ENCODE measurements at regions not wholly inside any gene's neighbourhood (a gene's known extent, or its start where the extent isn't known, plus 50 kb on each side); places are given as distances from the start of the nearest gene placed in this dataset.

GRCh38 chr3:193114431-193115340, 126.3 kb upstream of the PLAAT1 start:
- Mint-ChIP-seq H3K4me1 (no peaks in the 10 kb centered on the region), H3K36me3 (no peaks in the 10 kb centered on the region), H3K27ac (no peak overlapping the region), H3K4me3 (no peak overlapping the region), H3K9me3 (no peaks in the 10 kb centered on the region), H3K27me3 (peaks cover 5% of the 10 kb centered on the region)
- DNase-seq (no peak), ATAC-seq (ENCODE audit: low read depth) (no peak)
- POLR2A ChIA-PET: no interaction called here

DNA sequence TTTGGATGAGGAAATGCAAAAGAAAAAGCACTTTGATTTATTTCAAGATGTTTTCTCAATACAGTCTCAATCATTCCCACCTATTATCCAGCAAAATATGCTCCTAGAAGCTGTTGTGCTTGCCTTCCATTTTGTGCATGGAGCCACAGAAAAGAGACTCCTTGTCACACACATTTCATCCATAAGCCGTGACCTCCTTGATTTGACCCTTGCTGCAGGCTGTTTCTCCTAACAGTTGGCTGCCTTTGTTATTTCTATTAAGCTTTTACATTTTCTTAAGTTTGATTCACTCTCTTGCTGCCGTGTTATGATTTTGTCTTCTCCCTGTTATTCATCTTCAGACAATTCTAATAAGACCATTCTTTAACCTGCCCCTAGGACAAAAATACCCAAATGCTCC, 124.2 kb upstream of the PLAAT1 start:
- POLR2A ChIA-PET: no interaction called here
- Mint-ChIP-seq H3K4me3 (no peak overlapping the region), H3K4me1 (no peaks in the 10 kb centered on the region), H3K27ac (no peak overlapping the region), H3K36me3 (no peaks in the 10 kb centered on the region), H3K27me3 (peaks cover 5% of the 10 kb centered on the region), H3K9me3 (no peaks in the 10 kb centered on the region)
- no peak for DNase-seq
- ATAC-seq (ENCODE audit: low read depth): no peak

DNA sequence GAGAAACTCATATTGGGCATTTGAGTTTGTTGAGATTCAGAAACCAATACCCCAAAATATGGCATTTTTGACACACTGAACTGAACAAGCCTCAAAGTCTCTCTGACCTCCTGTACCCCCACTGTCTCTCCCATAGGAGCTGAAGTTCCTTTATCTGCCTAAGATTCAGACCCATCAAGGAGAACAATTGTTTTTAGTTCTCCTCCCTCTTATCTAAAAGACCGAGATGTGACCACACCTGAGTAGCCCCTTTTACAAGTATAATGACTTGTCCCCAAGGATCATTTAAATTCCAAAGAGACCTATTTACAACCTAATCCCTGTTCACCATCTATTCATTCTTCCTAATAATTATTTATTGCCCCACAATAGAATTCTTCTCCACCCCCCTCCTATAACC, 122.1 kb upstream of the PLAAT1 start:
- Mint-ChIP-seq H3K4me3 (no peak overlapping the region), H3K27ac (no peak overlapping the region), H3K4me1 (no peaks in the 10 kb centered on the region), H3K9me3 (no peaks in the 10 kb centered on the region), H3K27me3 (peaks cover 5% of the 10 kb centered on the region), H3K36me3 (no peaks in the 10 kb centered on the region)
- DNase-seq (no peak), ATAC-seq (ENCODE audit: low read depth) (no peak)
- POLR2A ChIA-PET: no interaction called here

DNA sequence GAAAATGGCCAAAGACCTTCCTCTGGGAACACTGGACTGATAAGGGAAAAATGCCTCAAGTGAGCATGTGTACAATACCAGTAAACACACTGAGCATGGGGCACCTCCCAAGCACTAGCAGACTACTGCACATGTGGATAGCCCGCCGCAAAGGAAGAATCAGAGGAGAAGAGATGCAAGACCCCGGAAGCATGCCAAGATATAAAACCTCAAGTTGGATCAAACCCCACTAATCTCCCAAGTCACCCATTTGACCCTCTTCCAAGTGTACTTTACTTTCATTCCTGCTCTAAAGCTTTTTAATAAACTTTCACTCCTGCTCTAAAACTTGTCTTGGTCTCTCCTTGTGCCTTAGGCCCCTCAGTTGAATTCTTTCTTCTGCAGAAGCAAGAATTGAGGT, 121.1 kb upstream of the PLAAT1 start:
- Mint-ChIP-seq H3K27me3 (peaks cover 5% of the 10 kb centered on the region), H3K4me3 (no peak overlapping the region), H3K4me1 (no peaks in the 10 kb centered on the region), H3K36me3 (no peaks in the 10 kb centered on the region), H3K9me3 (no peaks in the 10 kb centered on the region), H3K27ac (no peak overlapping the region)
- POLR2A ChIA-PET: no interaction called here
- no peak for ATAC-seq (ENCODE audit: low read depth)
- no peak for DNase-seq

GRCh38 chr3:193124861-193125260, 116.2 kb upstream of the PLAAT1 start:
- no peaks in the 10 kb centered on the region for H3K9me3 Mint-ChIP-seq
- ATAC-seq (ENCODE audit: low read depth): no peak
- no peak for DNase-seq
- POLR2A ChIA-PET: no interaction called here
- no peak overlapping the region for H3K27ac Mint-ChIP-seq
- H3K4me1 Mint-ChIP-seq: no peaks in the 10 kb centered on the region
- no peaks in the 10 kb centered on the region for H3K36me3 Mint-ChIP-seq
- H3K27me3 Mint-ChIP-seq: no peaks in the 10 kb centered on the region
- H3K4me3 Mint-ChIP-seq: no peak overlapping the region

DNA sequence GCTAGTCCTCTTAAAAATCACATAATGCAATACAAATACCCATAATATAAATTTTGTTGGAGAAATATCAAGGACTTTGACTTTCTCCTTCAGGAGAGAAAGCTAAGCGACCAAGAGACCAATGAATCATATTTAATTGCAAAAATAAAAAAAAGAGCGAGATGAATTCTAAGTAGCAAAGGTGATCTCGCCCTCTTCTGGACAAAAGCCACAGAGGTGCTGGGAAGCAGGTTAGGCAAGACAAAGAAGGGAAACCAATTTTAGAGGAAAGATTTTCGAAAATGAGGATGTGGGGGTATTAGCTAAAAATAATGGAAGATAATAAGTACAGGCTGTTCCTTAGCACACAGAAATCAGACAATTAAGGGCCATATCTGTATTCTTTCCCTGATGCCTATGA, 111.4 kb upstream of the PLAAT1 start:
- Mint-ChIP-seq H3K27ac (no peak overlapping the region), H3K4me3 (no peak overlapping the region), H3K9me3 (no peaks in the 10 kb centered on the region), H3K36me3 (no peaks in the 10 kb centered on the region), H3K4me1 (no peaks in the 10 kb centered on the region), H3K27me3 (no peaks in the 10 kb centered on the region)
- DNase-seq (no peak), ATAC-seq (ENCODE audit: low read depth) (no peak)
- POLR2A ChIA-PET: no interaction called here

GRCh38 chr3:193130576-193130975, 110.4 kb upstream of the PLAAT1 start:
- POLR2A ChIA-PET: no interaction called here
- Mint-ChIP-seq H3K36me3 (no peaks in the 10 kb centered on the region), H3K27me3 (no peaks in the 10 kb centered on the region), H3K9me3 (no peaks in the 10 kb centered on the region), H3K27ac (no peak overlapping the region), H3K4me1 (no peaks in the 10 kb centered on the region), H3K4me3 (no peak overlapping the region)
- no peak for DNase-seq
- no peak for ATAC-seq (ENCODE audit: low read depth)

DNA sequence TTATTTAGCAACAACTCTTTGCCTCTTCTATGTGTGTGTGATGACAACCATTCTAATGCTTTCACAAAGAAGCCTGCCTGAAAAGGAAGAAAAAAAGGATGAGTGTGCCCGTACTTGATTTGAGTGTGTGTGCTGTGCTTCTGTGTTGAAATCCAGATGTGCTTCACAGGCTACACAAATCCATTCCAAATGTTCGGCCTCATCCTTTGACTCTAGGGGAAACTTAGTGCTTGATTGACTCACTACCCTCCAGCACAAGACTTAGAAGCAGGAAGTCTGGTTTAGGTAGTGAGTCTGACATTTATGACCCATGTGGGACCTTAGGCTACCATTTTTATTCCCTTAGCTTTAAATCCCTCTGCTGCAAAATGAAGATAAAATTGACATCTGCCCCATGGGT, 108.8 kb upstream of the PLAAT1 start:
- Mint-ChIP-seq H3K27me3 (no peaks in the 10 kb centered on the region), H3K4me3 (no peak overlapping the region), H3K9me3 (no peaks in the 10 kb centered on the region), H3K4me1 (no peaks in the 10 kb centered on the region), H3K27ac (no peak overlapping the region), H3K36me3 (no peaks in the 10 kb centered on the region)
- POLR2A ChIA-PET: no interaction called here
- no peak for ATAC-seq (ENCODE audit: low read depth)
- no peak for DNase-seq

DNA sequence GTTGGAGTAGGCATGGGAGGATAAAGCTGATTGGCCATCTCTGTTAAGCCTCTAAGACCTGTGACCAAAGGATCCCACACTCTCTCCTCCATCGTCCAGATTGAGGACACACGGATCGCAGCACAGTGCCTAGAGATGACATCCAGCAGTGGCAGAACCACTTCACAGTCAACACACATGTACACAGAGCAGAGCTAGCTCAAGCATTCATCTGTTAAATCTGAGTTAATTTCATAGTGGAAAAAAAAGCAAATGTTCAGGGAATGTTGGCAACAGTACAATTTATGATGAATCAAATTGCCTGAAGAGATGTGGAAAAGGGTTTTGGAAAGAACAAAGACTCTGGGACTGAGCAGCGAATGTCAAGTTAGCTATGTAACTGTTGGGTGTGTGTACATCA, 108.1 kb upstream of the PLAAT1 start:
- Mint-ChIP-seq H3K4me3 (no peak overlapping the region), H3K27me3 (no peaks in the 10 kb centered on the region), H3K9me3 (no peaks in the 10 kb centered on the region), H3K36me3 (no peaks in the 10 kb centered on the region), H3K27ac (no peak overlapping the region), H3K4me1 (no peaks in the 10 kb centered on the region)
- DNase-seq (no peak), ATAC-seq (ENCODE audit: low read depth) (no peak)
- POLR2A ChIA-PET: no interaction called here

- no peak overlapping the region for H3K27ac Mint-ChIP-seq
- no peak overlapping the region for H3K4me3 Mint-ChIP-seq
- no peaks in the 10 kb centered on the region for H3K9me3 Mint-ChIP-seq
- H3K27me3 Mint-ChIP-seq: no peaks in the 10 kb centered on the region
- no peak for ATAC-seq (ENCODE audit: low read depth)
- POLR2A ChIA-PET: no interaction called here
- no peaks in the 10 kb centered on the region for H3K36me3 Mint-ChIP-seq
- no peak for DNase-seq
- H3K4me1 Mint-ChIP-seq: no peaks in the 10 kb centered on the region
These were observed 106.2 kb upstream of the PLAAT1 start for GRCh38 chr3:193134856-193135255.

DNA sequence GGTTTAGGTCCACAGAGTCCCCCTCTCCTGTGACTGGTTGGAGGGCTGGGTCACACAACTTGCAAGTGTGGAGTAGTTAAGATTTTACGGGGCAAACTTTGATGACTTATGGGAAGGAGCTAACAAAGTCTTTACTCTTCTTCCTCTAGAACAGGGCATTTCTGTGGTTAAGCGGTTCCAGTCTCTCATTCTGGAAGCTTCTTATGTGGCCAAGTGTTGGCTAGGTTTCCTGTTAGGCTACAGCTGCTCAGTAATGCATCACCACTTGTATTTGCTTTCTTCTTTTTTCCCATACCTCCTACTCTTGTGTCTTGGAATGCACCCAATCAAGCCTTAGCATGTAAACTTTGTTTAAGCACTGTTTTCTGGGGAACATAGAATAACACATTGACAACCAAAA, 100.6 kb upstream of the PLAAT1 start:
- POLR2A ChIA-PET: no interaction called here
- no peak for ATAC-seq (ENCODE audit: low read depth)
- no peak for DNase-seq
- Mint-ChIP-seq H3K4me1 (no peaks in the 10 kb centered on the region), H3K27ac (no peak overlapping the region), H3K27me3 (no peaks in the 10 kb centered on the region), H3K9me3 (peaks cover 2% of the 10 kb centered on the region), H3K4me3 (no peak overlapping the region), H3K36me3 (no peaks in the 10 kb centered on the region)

- no peaks in the 10 kb centered on the region for H3K36me3 Mint-ChIP-seq
- no peak for DNase-seq
- H3K27ac Mint-ChIP-seq: no peak overlapping the region
- H3K9me3 Mint-ChIP-seq: peaks cover 2% of the 10 kb centered on the region
- no peaks in the 10 kb centered on the region for H3K4me1 Mint-ChIP-seq
- H3K27me3 Mint-ChIP-seq: peaks cover under 1% of the 10 kb centered on the region
- H3K4me3 Mint-ChIP-seq: no peak overlapping the region
- no peak for ATAC-seq (ENCODE audit: low read depth)
- POLR2A ChIA-PET: no interaction called here
These were observed 95.8 kb upstream of the PLAAT1 start for GRCh38 chr3:193145248-193145647.

- H3K9me3 Mint-ChIP-seq: no peaks in the 10 kb centered on the region
- ATAC-seq (ENCODE audit: low read depth) (no peak), DNase-seq (no peak)
- H3K4me3 Mint-ChIP-seq: no peak overlapping the region
- no peaks in the 10 kb centered on the region for H3K36me3 Mint-ChIP-seq
- no peaks in the 10 kb centered on the region for H3K4me1 Mint-ChIP-seq
- POLR2A ChIA-PET: no interaction called here
- peaks cover 2% of the 10 kb centered on the region for H3K27me3 Mint-ChIP-seq
- no peak overlapping the region for H3K27ac Mint-ChIP-seq
These were observed 92.1 kb upstream of the PLAAT1 start for GRCh38 chr3:193148688-193149473.

DNA sequence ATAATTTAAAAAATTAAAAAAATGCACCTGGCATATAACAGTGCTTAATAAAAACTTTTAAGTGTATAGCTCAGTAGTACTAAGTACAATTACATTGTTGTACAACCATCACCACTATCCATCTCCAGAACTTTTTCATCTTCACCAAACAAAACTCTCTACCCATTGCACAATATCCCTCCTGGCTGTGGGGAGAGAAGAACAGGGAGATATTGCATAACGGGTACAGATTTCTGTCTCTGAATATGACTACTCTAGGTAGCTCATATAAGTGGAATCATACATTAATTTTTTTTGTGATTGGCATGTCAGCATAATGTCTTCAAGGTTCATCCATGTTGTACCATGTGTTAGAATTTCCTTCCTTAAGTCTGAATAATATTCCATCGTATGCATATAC, 91.0 kb upstream of the PLAAT1 start:
- H3K4me3 Mint-ChIP-seq: no peak overlapping the region
- ATAC-seq (ENCODE audit: low read depth): no peak
- no peaks in the 10 kb centered on the region for H3K4me1 Mint-ChIP-seq
- H3K9me3 Mint-ChIP-seq: no peaks in the 10 kb centered on the region
- H3K27ac Mint-ChIP-seq: no peak overlapping the region
- peaks cover 2% of the 10 kb centered on the region for H3K27me3 Mint-ChIP-seq
- DNase-seq: no peak
- no peaks in the 10 kb centered on the region for H3K36me3 Mint-ChIP-seq
- POLR2A ChIA-PET: no interaction called here
